ENCODE measurements at regions not wholly inside any gene's neighbourhood (a gene's known extent, or its start where the extent isn't known, plus 50 kb on each side); places are given as distances from the start of the nearest gene placed in this dataset.
"Not testable (repeated sequence)": the region's sequence is repeated elsewhere in the genome, so short reads cannot be mapped to it uniquely, and the experiment has no call there.

DNA sequence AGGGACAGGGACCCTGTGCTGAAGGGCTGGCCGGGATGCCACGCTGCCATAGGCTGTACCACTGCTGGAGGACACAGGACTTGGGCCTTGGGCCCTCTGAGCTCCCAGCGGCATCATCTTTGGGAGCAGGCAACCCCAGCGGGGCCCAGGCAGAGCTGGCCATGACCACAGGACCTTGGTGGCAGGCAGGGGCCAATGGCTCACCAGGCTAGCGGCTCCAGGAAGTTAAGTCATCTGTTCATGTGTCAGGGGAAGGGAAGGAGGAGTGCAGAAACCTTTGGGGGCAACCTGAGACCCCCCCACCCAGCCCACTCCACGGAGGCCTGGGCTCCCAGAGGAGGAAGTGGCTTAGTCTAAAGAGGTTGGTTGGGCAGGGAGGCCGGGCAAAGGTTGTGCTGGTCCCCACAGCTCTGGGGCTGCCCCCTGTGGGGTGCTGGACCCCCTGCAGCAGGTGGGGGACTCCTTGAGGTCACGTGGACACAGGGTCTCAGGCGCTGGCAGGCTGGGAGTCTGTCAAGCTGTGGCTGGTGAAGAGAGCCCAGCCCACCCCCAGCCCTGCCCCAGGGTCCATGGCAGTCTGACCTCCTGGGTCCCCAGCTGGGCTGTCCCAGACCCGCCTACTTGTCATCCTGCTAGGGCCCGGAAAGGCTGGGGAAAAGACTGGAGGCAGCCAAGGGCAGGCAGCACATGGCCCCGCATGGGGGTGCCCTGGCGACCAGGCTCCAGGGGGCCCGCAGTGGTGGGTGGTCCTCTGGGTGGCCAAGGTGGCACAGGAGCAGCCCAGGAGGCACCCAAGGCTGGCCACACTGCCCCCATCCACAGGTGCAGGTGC lies 184.3 kb downstream of the IGLL1 start:
- no peak for DNase-seq (ENCODE audit: low read depth in 2 of 2)

DNA sequence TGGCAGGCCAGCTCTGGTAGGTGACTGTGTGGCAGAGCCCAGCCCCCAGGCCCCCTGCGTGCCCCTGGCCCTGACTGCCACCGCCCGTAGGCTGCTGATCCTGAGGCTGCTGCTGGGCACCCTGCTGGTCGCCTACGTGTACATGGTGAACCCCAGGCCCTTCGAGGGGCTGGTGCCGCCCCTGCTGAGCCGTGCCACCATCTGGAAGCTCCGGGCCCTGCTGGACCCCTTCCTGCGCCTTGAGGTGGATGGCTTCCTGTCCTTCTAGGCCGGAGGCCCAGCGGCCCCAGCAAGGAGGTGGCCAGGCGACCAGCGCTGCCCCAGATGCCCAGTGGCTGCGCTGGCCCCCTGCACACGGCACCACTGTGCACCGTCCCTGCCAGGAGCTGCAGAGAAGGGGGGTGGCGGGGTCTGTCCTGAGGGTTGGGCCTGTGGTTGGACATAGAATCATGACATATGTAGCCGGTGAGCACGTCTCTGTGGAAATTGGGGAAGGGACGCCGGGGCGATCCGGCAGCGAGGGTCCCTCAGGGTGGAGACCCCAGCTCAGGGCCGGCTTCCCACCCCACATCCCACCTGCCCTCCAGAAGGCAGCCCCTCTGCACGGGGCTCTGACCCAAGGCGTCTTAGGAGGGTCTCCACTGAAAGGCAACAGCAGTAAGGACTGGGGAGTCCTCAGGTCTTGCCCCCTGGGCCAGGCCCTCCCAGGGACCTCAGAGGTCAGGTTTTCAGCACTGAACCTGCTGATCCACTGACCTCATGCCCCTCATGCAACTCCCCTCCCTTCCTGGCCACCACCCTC lies 185.4 kb downstream of the IGLL1 start:
- DNase-seq (ENCODE audit: low read depth in 2 of 2), result no peak

DNA sequence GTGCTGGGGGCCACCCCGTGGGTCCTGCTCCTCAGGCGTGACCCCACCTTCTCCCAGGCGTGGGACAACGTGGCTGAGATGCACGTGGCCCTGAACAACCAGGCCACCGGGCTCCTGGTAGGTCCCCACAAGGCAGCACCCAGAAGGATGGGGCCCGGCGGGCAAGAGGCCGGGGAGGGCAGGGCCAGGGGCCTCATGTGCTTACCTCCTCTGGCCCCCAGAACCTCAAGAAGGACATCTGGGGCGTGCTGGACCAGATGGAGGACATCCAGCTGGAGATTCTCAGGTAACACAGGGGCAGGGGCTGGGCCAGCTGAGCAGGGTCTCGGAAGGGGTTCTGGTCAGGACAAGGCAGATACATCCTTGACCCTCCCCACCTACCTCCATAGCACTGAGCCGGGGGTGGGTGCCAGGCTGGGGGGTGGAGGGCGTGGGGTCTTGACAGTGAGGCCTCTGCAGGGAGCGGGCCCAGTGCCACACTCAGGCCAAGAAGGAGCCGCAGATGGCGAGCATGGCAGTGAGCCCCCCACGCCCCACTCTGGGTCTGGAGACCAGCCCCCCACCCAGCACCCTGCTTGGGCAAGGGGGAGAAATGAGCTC lies 186.3 kb downstream of the IGLL1 start:
- no peak for DNase-seq (ENCODE audit: low read depth in 2 of 2)

DNA sequence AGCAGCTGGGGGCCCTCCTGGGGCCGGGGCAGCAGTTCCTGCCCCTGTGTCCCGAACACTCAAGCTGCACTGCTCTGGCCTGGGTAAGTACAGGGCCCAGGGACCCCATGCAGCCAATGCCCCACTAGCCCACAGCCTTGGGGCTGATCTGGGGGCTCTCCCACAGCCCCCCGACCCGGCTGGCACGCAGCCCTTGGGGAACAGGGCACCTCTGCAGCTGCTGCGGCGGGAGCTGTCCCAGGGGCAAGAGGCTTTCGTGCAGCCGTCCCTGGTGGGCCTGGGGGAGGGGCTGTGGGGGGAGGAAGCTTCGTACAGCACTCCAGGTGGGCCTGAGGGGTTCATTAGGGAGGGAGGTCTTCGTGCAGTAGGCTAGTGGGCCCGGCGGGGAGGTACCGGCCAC lies 186.9 kb downstream of the IGLL1 start:
- DNase-seq (ENCODE audit: low read depth in 2 of 2), result not testable (repeated sequence)

DNA sequence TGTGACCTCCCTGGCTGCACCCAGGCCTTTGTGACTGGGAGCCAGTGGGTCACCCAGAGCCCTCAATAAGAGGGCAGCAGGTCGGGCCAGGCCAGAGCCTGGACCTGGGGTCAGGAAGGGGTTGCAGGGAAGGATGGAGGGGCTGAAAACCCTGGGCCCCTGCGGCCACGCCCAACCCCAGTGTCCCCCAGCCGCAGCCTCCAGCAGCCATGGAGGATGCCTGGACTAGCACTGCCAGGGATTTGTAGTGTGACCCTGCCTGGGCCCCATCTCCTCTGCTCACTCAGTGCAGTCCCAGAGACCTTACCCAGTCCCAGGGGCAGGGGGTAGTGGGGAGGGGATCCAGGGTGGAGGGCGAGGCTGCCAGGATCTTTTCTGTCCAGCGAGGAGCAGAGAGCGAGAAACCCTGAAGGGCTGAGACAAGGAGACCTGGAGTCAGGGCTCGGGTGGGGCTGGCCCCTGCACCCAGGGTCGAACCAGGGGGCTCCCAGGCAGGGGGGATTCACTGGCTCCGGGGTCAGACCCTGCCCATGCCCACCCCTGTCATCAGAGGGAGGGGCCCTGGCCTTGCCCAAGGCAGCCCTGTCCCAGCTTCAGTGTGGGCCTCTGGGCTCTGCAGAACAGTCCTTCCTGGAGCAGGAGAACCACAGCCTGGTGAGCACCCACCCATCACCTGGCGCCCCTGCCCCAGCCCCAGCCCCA lies 187.5 kb downstream of the IGLL1 start:
- DNase-seq (ENCODE audit: low read depth in 2 of 2), result no peak

DNA sequence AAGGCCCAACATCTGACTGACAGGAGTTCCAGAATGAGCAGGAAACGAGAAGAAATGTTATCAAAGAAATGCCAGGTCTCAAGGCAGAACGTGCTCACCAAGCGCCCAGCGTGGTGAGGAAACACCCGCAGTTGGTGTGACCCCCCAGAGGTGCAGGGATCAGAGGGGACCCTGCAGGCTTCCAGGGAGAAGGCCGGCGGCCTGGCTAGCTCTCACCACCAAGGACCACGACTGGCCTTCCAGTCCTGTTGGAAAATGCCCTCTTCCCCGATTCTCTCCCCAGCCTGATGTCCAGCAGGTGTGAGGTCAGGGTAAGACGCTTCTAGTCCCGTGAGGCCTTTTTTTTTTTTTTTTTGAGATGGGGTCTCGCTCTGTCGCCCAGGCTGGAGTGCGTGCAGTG lies 189.1 kb downstream of the IGLL1 start:
- no peak for DNase-seq (ENCODE audit: low read depth in 2 of 2)

DNA sequence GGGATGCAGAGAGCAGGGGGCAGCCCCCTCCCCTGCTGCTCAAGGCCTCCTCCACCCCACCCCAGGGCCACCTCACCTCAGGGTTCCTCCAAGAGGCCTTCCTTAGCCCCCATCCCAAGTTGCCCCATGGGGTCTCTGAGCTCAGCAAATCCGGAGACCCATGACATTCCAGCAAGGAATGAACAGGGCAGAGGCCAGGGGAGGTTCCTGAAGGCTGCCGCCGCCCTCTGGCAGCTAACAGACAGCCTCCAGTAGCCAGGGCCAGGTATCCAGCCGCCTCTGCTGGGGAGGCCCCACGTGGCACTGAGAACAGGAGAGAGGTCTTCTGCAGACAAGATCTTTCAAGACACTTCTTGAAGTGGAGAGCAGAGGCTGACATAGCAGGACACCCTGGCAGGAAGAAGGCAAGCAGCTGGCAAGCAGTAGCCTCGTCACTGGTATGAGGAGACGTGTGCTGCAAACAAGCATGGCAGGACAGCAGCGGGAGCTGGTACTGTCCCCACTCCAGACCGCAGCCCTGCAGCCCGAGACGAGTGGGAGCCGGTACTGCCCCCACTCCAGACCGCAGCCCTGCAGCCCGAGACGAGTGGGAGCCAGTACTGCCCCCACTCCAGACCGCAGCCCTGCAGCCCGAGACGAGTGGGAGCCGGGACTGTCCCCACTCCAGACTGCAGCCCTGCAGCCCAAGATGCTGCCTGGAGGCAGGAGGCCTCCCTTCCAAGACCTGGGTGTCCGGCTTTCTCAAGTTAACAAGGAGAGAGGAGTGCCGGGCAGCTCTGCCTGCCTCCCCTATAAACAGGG lies 190.6 kb downstream of the IGLL1 start:
- no peak for DNase-seq (ENCODE audit: low read depth in 2 of 2)

DNA sequence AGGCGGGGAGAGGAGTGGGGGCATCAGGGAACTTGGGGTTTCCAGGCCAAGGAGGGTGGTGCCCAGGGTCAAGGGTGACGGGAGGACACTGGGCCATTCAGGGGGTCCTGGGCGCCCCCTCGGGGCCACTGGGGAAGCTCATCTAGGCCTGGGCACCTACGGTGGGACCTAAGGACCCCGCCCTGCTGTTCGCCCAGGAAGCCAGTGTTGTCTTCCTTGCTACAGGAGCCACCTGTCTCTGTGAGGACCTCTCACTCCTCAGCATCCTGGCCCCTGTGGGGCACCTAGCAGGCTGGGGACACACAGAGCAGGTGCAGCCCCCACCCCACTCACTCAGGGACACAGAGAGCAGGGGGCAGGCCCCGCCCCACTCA lies 191.6 kb downstream of the IGLL1 start:
- no peak for DNase-seq (ENCODE audit: low read depth in 2 of 2)

DNA sequence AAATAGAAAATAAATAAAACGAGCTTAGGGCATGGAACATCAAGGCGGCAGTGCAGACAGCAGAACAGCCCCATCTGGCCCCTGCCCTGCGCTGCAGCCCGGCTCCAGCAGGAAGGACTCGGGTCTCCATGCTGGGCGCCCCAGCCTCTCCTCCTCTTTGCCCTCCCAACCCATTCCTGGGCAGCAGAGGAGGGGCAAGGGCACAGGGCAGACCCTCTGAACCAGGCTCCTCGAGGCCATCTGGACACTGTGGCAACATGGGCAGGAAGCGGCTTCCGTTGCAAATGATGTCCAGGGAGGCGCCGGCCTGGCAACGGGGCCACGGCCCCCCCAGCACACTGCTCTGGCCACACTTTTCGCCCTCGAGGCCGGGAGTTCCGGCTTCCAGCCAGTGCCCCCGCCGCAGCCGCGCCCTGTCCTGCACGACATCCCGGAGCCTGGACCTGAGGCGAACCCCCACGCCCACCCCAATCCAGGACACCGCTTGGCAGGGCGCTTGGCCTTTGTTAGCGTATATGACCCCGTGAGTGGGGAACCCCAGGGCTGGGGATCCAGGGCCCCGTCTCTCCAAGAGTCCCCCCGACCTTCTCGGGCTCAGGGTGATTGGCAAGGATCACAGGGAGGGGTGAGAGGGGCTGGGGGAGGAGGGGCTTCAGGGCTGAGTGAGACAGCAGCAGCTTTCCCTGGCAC lies 192.1 kb downstream of the IGLL1 start:
- DNase-seq (ENCODE audit: low read depth in 2 of 2), result no peak

DNA sequence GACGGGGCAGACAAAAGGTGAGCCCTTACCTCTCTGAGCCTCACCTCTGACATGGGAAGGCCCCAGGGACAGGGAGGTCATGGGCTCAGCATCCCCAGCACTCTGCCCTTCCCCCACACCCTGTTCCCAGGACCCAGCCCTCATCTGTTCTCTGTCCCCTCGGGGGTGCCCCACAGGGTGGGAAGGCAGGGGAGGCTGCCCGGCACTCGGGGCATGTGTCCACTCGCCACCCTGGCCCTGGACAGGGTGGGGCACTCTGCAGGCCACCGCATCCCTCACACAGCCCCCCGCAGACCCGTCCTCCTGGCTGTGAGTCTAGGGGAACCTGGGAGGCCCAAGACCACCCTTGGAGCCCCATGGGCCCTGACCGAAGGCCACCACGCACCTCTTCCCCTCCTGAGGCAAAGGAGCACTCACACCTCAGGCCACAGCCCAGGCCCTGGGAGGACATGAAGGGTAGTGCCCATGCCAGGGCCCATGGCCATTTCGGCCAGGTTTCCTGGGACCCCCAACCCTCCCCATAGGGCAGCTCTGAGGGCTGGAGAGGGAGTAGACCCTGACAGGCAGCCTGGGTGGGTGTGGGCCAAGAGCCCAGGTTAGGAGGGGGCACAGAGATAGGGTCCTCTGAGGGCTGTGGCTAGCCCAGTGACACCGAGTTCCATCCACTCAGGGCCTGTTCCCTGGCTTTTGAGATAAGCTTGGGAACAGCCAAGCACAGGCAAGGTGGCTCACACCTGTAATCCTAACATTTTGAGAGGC lies 193.1 kb downstream of the IGLL1 start:
- DNase-seq (ENCODE audit: low read depth in 2 of 2), result no peak

DNA sequence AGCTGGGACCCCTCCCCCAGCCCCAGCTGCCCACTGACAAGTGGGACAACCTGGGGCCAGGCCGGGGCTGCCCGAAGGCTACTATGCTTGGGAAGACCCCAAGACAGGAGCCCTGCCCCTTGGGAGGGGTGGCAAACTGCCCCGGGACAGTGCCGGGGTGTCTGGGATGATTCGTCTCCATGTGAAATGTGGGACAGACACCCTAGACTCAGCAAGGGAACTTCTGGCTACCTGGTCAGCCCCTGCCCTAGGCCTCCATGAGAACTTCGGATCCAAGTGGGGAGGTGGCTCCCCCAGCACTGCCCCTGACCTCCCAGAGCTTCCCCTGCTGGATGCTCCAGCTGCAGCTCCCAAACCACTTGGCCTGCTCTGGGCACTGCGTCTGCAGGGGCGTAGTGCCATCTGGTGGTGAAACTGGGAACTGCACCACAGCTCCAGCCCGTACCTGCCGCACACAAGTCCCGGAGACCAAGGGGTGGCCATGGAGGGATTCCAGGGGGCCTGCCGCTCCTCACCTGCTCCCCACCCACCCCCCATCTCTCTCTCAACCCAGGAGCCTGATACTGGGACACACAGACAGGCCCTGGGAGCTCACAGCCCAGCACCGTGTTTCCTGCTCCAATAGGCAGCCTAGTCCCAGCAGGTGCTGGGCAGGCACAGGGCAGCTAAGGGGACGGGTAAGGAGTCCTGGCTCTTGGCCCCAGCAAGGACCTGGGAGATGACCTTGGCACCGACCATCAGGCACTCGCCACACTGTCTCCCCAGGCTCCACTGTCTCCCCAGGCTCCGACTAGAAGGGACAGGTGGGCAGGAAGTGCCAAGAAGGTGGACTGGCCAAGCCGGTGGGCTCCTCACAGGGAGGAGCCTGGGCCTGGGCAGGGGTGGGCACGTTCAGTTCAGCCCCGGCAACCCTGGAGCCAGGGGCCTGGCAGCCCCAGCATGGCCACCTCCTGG lies 194.1 kb downstream of the IGLL1 start:
- peak; percentile 70 to 90 for DNase-seq (ENCODE audit: low read depth in 2 of 2)

DNA sequence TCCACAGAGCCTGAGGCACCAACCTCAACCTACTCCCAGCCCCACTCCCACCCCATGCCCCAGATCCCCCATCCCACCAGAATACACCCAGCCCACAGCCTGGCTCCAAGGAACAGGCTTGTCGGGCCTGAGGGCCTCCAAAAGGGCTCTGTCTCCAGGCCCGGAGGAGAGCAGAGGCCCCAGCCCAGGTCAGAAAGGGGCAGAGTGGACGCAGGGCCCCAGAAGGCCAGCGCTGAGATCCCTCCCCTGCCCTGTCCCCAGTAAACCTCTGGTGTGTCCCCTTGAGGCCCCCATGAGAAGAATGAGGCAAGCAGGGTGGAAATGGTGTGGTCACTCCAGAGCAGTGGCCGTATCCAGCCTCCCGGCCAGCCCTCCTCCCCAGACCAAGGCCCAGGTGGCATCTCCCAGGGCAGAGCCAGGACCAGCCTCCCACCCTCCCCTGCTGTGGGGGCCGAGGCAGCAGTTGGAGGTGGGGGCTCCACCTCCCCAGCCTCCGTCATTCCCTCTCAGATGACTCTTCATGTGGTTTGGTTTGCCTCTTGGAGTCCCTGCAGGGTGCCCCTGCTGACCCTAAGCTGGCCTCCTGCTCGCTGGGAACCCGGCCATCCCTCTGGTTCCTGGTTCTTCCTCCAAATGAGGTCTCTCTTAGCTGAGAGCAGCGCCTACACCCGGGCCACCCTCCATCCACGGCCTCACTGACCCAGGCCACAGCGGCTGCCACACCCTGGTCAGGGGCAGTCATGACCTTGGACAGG lies 195.0 kb downstream of the IGLL1 start:
- DNase-seq (ENCODE audit: low read depth in 2 of 2), result no peak

DNA sequence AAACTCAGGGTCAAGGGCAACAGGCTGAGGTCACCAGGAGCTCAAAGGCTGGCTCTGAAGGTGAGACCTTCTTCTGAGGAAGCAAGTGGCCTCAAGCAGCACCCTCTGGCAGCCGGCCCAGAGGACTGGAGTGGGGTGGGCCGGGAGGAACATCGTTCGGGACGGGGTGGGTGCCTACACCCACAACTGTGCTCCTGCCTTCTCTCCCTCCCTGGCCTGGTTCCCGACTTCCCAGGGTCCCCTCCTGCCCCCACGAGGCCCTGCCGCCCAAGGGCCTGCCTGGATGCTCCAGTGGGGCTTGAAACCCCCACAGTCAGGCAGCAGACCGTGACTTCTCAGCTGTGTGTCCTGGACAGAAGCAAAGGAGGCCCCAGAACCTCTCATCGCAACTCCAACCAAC lies 195.7 kb downstream of the IGLL1 start:
- no peak for DNase-seq (ENCODE audit: low read depth in 2 of 2)

DNA sequence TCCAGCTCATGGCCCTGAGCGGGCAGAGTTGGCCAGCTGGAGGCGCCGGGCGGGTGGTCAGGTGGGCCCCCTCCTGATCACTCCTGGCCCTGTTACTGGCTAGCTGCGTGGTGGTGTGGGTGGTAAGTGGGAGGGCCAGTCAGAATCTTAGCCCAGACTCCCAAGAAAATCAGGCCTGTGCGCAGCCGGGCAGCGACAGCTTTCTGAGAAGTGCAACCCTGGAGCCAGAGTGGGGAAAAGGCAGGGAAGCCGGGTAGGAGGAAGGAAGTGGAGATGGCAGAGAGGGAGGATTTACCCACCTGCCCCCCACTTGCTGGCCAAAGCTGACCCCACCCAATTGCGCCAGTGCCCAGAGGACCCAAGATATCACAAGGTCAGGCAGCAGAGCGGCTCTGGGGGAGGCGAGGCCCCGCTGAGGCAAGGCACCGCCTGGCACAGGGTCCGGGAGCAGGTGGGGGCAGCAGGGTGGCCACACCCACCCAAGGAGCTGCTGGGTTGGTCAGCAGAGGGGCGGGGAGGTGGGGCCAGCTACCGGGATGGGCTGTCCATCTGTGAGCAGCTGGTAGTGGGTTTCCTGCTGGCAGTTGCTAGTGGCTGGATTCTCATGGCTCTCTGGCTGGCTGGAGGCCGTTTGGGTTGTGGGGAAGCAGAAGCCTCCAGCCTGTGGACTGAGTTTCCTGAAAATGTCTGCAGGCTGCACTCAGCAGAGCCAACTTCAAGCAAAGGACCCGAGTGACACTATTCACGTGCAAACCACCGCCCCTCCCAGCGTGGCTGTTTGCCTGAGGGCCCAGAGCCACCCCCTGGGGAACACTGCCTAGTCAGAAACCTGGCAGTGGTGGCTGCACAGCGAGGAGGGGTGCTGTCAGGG lies 196.4 kb downstream of the IGLL1 start:
- DNase-seq (ENCODE audit: low read depth in 2 of 2), result no peak

DNA sequence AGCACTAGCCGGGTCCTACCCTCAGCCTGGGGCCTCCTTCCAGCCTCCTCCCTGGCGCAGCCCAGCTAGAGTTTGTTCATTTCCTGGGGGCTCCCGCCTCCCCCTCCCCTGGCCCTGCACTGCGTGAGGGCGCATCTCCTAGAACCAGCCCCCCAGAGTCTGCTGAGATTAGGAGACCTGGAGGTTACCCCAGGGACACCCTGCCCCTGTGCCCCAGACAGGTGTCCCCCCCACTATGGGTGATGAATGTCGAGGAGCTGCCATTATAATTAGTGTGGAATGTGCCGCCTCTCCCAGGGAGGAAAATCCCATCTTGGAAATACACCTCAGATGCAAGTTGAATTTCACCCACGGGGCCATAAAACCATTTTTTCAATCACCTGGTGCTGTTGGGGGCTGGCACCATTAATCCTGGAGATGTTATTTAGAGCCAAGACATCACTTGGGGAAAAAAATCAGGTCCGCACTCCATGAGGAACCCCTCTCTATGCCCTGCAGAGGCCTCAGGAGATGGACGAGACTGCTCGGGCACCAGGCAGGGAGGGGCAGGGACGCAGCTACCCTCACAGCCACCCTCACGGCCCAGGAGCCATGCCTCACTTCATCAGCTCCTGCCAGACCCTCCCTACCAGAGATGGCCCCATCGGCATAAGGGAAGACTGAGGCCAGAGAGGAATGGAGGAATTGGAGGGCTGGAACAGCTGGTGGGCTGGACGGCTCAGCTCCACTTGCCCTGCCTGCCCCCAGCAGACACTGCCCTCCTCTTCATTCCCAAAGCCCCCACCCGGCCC lies 197.5 kb downstream of the IGLL1 start:
- no peak for DNase-seq (ENCODE audit: low read depth in 2 of 2)
